Inflammatory macrophage treated with lipopolysaccharide for 4 hours (primary cell): ENCODE measurements at regions not wholly inside any gene's neighbourhood (a gene's known extent, or its start where the extent isn't known, plus 50 kb on each side); places are given as distances from the start of the nearest gene placed in this dataset.

Source experiments
- DNase-seq: peaks from one replicate; pipeline ENCODE4 v3.0.0-alpha.2; 2020

- DNase-seq, result no peak
Observed at GRCh38 chr2:30055548-30055947, 91.3 kb upstream of the YPEL5 start.

DNA sequence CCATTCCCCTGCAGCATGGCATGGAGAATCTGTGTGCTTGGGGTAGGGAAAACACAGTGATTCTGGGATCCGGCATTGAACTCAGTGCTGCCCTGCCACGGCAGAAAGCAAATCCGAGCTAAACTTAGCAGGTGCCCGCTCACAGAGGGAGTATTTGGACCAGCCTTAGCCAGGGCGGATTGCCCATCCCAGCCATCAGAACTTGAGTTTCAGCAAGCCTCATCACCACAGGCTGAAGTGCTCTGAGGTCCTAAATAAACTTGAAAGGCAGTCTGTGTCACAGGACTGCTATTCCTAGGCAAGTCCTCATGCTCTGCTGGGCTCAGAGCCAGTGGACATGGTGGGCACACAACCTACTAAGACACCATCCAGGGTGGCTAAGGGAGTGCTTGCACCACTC is 86.2 kb upstream of the YPEL5 start:
- no peak for DNase-seq

DNA sequence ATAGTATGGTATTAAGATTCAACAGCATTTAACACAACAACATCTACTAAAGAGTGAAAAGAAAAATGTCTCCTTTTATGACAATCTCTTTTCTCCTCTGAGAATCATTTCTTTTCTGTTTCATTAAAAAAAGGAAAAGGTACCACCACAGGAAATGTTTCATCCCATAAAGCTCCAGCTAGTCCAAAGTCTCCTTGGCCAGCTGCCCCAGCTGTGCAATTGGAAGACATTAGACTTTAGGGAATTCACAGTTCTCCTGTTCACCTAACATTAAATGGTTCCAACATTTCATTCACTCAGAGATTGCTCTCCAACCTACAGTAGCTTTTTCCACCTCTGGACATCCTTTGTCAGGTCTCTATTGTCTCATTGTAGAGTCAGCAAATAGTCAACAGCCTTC is 78.7 kb upstream of the YPEL5 start:
- DNase-seq, result no peak

DNA sequence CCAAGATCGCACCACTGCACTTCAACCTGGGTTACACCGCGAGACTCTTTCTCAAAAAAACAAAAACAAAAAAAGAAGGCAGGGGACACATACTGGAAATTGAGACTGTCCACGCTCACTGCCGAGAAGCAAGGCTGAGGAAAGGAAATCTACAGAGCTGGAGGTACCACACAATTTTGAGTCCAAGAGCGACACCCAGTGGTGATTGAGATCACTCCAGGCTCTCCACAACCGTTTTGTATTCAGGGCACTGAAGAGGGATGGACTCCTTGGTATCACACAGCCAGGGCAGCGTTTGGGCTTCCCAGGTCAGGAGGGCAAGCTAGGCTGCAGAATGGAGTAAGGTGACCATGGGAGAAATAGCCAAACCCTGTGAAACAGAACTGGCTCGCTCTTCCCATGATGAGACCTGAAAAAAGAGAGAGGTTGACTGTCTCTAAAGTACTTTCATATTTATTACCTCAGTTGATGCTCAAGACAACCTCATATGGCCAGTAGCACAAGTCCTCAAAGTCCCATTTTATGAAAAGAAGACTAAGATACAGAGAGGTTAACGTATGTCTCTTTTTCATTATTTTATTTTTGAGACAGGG is 74.5 kb upstream of the YPEL5 start:
- DNase-seq, result peak; percentile 54

- DNase-seq, result no peak
Observed at GRCh38 chr2:30073523-30073922, 73.3 kb upstream of the YPEL5 start.

DNA sequence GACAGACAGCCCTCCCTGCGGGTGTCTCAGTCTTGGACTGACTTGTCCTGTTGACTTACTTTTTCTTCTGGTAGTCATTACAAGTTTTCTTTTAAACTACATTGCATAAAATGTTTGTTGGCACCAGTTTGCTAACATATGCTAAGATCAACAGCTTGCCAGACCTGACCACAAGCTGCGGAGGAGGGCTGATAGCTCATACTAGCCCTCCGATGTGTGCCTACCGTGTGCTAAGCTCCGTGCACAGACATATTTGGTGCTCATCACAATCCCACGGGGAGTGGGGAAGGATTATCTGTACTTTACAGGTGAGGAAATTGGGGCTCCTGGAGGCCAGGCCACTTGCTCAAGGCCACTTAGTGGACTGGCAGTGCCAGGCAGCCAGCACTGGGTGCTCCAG is 72.8 kb upstream of the YPEL5 start:
- no peak for DNase-seq

DNA sequence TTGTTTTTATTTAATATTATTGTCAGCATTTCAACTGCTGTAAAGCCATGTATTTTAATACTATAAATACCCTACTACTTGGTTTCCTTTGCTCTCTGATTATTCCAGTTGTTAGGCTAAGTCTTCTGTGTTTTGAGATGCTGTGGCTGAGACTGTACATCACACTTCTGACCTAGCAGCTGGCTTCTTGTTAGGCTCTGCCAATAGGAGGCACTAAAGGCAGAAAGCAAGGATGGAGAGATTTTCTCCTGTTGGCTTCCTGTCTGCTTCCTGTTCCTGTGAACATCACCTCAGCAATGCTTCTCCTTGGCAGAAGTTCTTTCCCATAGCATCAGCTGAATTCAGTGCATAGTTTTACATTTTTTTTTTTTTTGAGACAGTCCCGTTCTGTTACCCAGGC is 68.3 kb upstream of the YPEL5 start:
- no peak for DNase-seq

DNA sequence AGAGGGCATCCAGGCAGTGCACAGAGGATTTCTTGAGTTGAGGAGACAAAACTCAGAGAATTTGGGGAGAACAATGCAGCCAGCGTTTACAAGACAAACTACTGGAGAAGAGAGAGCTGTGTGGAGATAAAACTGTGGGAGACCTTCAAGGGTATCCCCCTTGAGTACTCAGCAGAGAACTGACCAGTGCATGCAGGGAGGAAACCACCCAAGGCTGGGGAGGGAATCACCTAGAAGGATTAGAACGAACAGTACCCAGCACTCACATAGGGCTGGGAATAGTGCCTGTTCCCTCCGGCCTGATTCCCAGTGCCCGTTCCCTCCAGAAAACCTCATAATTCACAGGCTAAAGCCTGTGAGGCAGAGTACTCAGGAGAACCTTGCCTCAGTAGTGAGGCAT is 61.9 kb upstream of the YPEL5 start:
- no peak for DNase-seq

DNA sequence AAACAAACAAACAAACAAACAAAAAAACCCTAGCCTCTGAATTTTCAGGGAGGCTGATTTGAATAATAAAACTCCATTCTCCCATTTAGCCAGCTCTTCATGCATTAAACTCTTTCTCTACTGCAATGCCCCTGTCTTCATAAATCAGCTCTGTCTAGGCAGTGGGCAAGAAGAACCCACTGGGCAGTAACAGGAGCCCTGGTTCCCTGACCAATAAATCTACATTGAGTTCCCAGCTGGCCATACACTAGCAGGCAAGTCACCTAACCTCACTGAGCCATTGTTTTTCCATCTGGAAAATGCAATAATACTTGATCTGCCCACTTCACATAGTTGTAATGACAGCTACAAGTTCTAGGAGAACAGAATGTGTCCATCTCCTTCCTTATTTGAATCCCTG is 57.6 kb upstream of the YPEL5 start:
- DNase-seq, result no peak

- DNase-seq, result no peak
Observed at GRCh38 chr2:30095402-30095801, 51.4 kb upstream of the YPEL5 start.

GRCh38 chr2:30096451-30096850 is 50.4 kb upstream of the YPEL5 start:
- no peak for DNase-seq
